Fibroblast of lung (primary cell): ENCODE measurements at regions not wholly inside any gene's neighbourhood (a gene's known extent, or its start where the extent isn't known, plus 50 kb on each side); places are given as distances from the start of the nearest gene placed in this dataset.

ENCODE experiments used
- DNase-seq, 2 donors: peaks; one replicate each; pipeline versions ENCODE4 v3.0.0 to v3.0.0-alpha.2; 2010; ENCODE audit warnings: low read depth in 2 of 2
- H2AFZ ChIP-seq: 2 replicates; pipeline ENCODE4 v1.5.1; 2012; ENCODE audit warnings: low read length, control low read depth, inconsistent platforms
- H3K27ac ChIP-seq: 2 replicates; pipeline ENCODE4 v1.5.1; 2011; ENCODE audit warnings: low read length, control low read depth; ENCODE audit not compliant: insufficient read depth
- H3K27me3 ChIP-seq: 2 replicates; pipeline ENCODE4 v1.5.1; 2011; ENCODE audit warnings: mild to moderate bottlenecking, low read length; ENCODE audit not compliant: control insufficient read depth, insufficient read depth
- H3K36me3 ChIP-seq: 2 replicates; pipeline ENCODE4 v1.5.1; 2011; ENCODE audit warnings: low read length; ENCODE audit not compliant: control insufficient read depth, insufficient read depth
- H3K4me1 ChIP-seq: 2 replicates; pipeline ENCODE4 v1.5.1; 2011; ENCODE audit warnings: low read length; ENCODE audit not compliant: control insufficient read depth, insufficient read depth; ENCODE audit errors: extremely low read depth
- H3K4me2 ChIP-seq: 2 replicates; pipeline ENCODE4 v1.5.1; 2011; ENCODE audit warnings: low read length, control low read depth; ENCODE audit not compliant: insufficient read depth; ENCODE audit errors: extremely low read depth
- H3K4me3 ChIP-seq, 4 experiments: fragments of 200-600 bp in 1 of 4; sonication (generic) in 1 of 4; replicated peaks in 1 of 4; 2 replicates each; pipeline ENCODE4 v1.5.1; 2011 to 2016; ENCODE audit warnings: low read length in 4 of 4, low read depth in 3 of 4, mild to moderate bottlenecking in 3 of 4, control low read depth in 2 of 4, inconsistent platforms in 1 of 4, mixed read lengths in 1 of 4; ENCODE audit not compliant: insufficient read depth in 1 of 4; ENCODE audit errors: control extremely low read depth in 1 of 4
- H3K79me2 ChIP-seq: 2 replicates; pipeline ENCODE4 v1.5.1; 2012; ENCODE audit warnings: mild to moderate bottlenecking, low read length, inconsistent platforms; ENCODE audit not compliant: control insufficient read depth, insufficient read depth
- H3K9ac ChIP-seq: 2 replicates; pipeline ENCODE4 v1.5.1; 2011; ENCODE audit warnings: mild to moderate bottlenecking, low read length, control low read depth; ENCODE audit not compliant: insufficient read depth
- H3K9me3 ChIP-seq: 2 replicates; pipeline ENCODE4 v1.5.1; 2012; ENCODE audit warnings: low read depth, low read length; ENCODE audit not compliant: control insufficient read depth, insufficient read depth
- H4K20me1 ChIP-seq: 2 replicates; pipeline ENCODE4 v1.5.1; 2011; ENCODE audit warnings: low read length; ENCODE audit not compliant: control insufficient read depth, insufficient read depth; ENCODE audit errors: extremely low read depth
- EZH2 ChIP-seq: IDR thresholded peaks from 2 replicates; pipeline ENCODE4 v1.5.1; 2012; ENCODE audit warnings: low read length, control low read depth, mild to moderate bottlenecking; ENCODE audit errors: missing control alignments
- TF ChIP-seq, protein P1 (sequence below), 2 donors: IDR thresholded peaks in 1 of 2; conservative IDR thresholded peaks in 1 of 2; 1 replicate in 1 of 2; 2 replicates in 1 of 2; pipeline ENCODE4 v1.5.1; 2011 to 2012; ENCODE audit warnings: low read length in 2 of 2, control low read depth in 1 of 2, inconsistent platforms in 1 of 2, low read depth in 1 of 2, mild to moderate bottlenecking in 1 of 2

DNA sequence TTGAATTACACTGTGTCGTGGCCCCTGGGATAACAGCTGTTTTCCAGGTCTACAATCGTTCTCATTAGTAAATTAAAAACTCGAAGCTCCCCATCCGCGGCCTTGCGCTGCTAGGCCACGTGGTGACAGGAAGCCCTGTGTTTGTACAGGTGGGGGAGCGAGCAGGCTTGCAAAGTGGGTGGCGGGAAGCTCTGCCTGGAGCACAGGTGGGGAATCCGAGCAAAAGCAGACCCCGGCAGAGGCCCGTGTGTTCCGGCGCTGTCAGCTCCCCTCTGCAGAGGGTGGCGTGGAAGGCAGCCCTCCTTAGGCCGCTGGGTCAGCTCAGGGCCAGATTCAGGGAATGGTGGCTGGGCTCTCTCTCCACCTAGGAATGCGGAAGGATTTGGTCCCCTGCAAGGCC is 59.5 kb upstream of the ERCC6L2 start:
- Histone ChIP-seq H3K4me3 (no peak overlapping the region), H2AFZ (no peak overlapping the region), H3K9me3 (no peaks in the 10 kb centered on the region), H3K79me2 (no peaks in the 10 kb centered on the region), H3K9ac (no peak overlapping the region), H3K4me1 (peaks cover 4% of the 10 kb centered on the region), H3K27ac (no peak overlapping the region), H4K20me1 (no peaks in the 10 kb centered on the region), H3K36me3 (no peaks in the 10 kb centered on the region), H3K4me2 (no peak overlapping the region), H3K27me3 (no peaks in the 10 kb centered on the region)
- TF ChIP-seq, protein P1, sequence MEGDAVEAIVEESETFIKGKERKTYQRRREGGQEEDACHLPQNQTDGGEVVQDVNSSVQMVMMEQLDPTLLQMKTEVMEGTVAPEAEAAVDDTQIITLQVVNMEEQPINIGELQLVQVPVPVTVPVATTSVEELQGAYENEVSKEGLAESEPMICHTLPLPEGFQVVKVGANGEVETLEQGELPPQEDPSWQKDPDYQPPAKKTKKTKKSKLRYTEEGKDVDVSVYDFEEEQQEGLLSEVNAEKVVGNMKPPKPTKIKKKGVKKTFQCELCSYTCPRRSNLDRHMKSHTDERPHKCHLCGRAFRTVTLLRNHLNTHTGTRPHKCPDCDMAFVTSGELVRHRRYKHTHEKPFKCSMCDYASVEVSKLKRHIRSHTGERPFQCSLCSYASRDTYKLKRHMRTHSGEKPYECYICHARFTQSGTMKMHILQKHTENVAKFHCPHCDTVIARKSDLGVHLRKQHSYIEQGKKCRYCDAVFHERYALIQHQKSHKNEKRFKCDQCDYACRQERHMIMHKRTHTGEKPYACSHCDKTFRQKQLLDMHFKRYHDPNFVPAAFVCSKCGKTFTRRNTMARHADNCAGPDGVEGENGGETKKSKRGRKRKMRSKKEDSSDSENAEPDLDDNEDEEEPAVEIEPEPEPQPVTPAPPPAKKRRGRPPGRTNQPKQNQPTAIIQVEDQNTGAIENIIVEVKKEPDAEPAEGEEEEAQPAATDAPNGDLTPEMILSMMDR (conservative IDR thresholded peaks at IDR 0.05 in 1 of 2, IDR thresholded peaks at IDR 0.05 in 1 of 2; ENCODE audit: low read depth in 1 of 2, low read length in 2 of 2), result no peak
- TF ChIP-seq EZH2, result no peak
- no peak for DNase-seq

DNA sequence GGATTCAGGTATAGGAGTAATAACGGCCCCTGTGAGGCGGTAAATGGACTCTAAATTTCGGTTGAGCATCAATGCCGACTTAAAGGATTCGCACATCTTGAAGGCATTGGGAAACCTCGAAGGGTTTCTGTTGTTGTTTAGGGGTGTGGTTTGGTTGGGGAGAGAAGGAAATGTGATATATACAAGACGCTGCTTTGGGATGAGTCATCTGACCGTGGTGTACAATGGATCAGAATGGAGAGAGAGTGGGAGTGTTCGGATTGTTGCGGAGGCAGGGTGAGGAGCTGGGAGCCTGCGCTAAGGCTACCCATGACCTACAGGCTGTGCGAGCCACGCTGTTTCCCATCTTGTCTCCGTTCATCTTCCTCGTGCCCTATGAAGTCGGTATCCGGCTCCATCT is 60.4 kb upstream of the ERCC6L2 start:
- no peak for TF ChIP-seq EZH2
- TF ChIP-seq, protein P1 (conservative IDR thresholded peaks at IDR 0.05 in 1 of 2, IDR thresholded peaks at IDR 0.05 in 1 of 2; ENCODE audit: low read depth in 1 of 2, low read length in 2 of 2), result no peak

DNA sequence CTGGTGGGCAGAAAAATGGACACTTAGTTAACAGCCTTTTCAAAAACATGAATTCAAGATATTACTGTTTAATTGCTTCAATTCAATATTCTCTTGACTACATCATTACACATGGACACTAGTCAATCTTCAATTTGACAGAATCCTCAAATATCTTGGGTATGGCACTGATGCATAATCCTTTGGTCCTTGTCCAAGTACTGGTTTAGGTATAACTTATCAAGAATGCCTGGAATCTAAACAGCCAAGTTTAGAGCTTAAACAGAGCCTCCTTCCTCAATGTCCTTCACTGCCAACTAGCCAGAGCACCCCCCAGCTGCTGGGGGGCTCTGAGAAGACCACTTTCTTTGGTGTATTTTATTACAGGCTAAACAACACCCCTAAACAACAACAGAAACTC is 61.6 kb upstream of the ERCC6L2 start:
- H3K36me3 ChIP-seq, result no peaks in the 10 kb centered on the region
- H3K4me3 ChIP-seq, result no peak overlapping the region
- H2AFZ ChIP-seq, result no peak overlapping the region
- DNase-seq, result peak in 1 of 2 donors; percentile 19
- H3K4me1 ChIP-seq, result peaks cover 4% of the 10 kb centered on the region
- H3K79me2 ChIP-seq, result no peaks in the 10 kb centered on the region
- H3K27me3 ChIP-seq, result no peaks in the 10 kb centered on the region
- H4K20me1 ChIP-seq, result no peaks in the 10 kb centered on the region
- no peak overlapping the region for H3K9ac ChIP-seq
- no peak for TF ChIP-seq EZH2
- TF ChIP-seq, protein P1 (conservative IDR thresholded peaks at IDR 0.05 in 1 of 2, IDR thresholded peaks at IDR 0.05 in 1 of 2; ENCODE audit: low read depth in 1 of 2, low read length in 2 of 2), result no peak
- no peak overlapping the region for H3K4me2 ChIP-seq
- no peak overlapping the region for H3K27ac ChIP-seq
- no peaks in the 10 kb centered on the region for H3K9me3 ChIP-seq

More for the DNA sequence above, 60.4 kb upstream of the ERCC6L2 start:
- no peaks in the 10 kb centered on the region for H3K79me2 ChIP-seq
- H3K27me3 ChIP-seq, result no peaks in the 10 kb centered on the region
- H3K27ac ChIP-seq, result no peak overlapping the region
- no peak overlapping the region for H2AFZ ChIP-seq
- H3K9me3 ChIP-seq, result no peaks in the 10 kb centered on the region
- H3K9ac ChIP-seq, result no peak overlapping the region
- H3K4me2 ChIP-seq, result no peak overlapping the region
- no peak overlapping the region for H3K4me3 ChIP-seq
- H3K4me1 ChIP-seq, result peaks cover 4% of the 10 kb centered on the region
- no peaks in the 10 kb centered on the region for H3K36me3 ChIP-seq
- H4K20me1 ChIP-seq, result no peaks in the 10 kb centered on the region
- DNase-seq, result peak; percentile 60 to 86
